ES-I3 (cell line): ENCODE measurements at regions not wholly inside any gene's neighbourhood (a gene's known extent, or its start where the extent isn't known, plus 50 kb on each side); places are given as distances from the start of the nearest gene placed in this dataset.

Source experiments
- H3K36me3 ChIP-seq: 2 replicates; pipeline ENCODE4 v1.6.1; 2013; ENCODE audit warnings: mild to moderate bottlenecking, low read length, control low read depth, moderate library complexity; ENCODE audit not compliant: insufficient read depth
- H3K4me1 ChIP-seq: 2 replicates; pipeline ENCODE4 v1.6.1; 2013; ENCODE audit warnings: mild to moderate bottlenecking, control low read depth, low read length; ENCODE audit not compliant: insufficient read depth
- H3K9ac ChIP-seq: 2 replicates; pipeline ENCODE4 v1.6.1; 2013; ENCODE audit warnings: low read depth, mild to moderate bottlenecking, low read length, moderate library complexity
- H3K9me3 ChIP-seq: 2 replicates; pipeline ENCODE4 v1.6.1; 2013; ENCODE audit warnings: mild to moderate bottlenecking, low read length, moderate library complexity; ENCODE audit not compliant: control insufficient read depth, insufficient read depth

DNA sequence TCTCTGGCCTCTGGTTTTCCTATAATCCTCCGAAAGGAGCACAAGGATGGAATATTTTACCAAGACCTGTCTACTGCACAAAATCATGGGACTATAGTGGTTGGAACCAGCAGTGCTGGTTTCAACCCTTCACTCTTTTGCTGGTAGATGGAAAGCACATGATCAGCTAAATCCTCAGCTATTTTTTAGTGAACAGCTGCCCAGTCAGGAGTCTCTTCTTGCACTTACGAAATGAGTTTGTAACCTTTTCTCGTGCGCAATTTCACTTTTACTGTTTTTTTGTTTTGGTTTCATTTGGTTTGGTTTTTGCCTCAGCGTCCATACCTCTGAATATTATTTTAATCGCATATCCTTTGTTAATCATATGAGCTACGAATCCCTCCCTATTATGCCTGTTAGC lies 418.5 kb upstream of the CPEB2 start:
- no peaks in the 10 kb centered on the region for H3K36me3 ChIP-seq
- H3K9me3 ChIP-seq = no peaks in the 10 kb centered on the region
- no peaks in the 10 kb centered on the region for H3K4me1 ChIP-seq
- H3K9ac ChIP-seq = no peak overlapping the region

- no peaks in the 10 kb centered on the region for H3K36me3 ChIP-seq
- H3K4me1 ChIP-seq = no peaks in the 10 kb centered on the region
- H3K9ac ChIP-seq = no peak overlapping the region
- H3K9me3 ChIP-seq = no peaks in the 10 kb centered on the region
Measured at GRCh38 chr4:14592950-14593349, 409.3 kb upstream of the CPEB2 start.

DNA sequence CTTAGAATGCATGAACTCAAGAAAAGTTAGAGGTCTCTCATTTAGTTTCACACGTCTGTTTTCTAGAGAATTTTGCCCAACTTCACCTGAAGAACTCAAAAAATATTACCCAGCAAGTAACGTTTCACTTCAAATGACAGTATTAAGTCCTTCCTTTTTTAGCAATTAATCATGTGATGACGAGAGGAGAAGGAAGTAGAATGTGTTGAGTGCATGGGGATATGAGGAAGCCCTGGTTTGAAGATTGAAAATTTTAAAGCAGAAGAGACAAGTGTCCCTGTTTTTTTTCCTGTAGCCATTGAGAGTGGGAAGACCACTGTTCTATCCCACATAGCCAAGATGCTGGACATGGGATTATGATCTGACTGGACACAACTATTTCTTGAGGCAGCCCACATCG lies 406.3 kb upstream of the CPEB2 start:
- no peaks in the 10 kb centered on the region for H3K9me3 ChIP-seq
- no peaks in the 10 kb centered on the region for H3K4me1 ChIP-seq
- H3K9ac ChIP-seq = no peak overlapping the region
- H3K36me3 ChIP-seq = no peaks in the 10 kb centered on the region

DNA sequence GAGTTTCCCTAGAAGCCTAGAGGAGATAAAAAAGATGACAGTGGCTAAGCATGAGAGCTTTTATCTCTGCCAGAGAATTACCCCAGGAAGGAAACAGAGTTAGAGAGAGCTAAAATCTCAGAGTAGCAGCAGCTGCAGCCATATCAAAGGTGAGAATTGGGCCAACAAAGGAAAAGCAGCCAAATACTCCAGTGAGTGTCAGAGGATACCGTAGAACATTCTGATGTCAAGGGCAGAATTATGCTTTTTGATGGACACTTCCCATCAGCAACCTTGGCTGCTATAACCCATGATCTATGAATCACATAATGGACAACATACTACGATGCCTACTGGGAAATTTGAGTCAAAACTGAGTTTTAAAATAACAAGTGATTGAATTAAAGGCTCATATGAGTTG lies 405.8 kb upstream of the CPEB2 start:
- no peaks in the 10 kb centered on the region for H3K9me3 ChIP-seq
- H3K36me3 ChIP-seq = no peaks in the 10 kb centered on the region
- no peak overlapping the region for H3K9ac ChIP-seq
- H3K4me1 ChIP-seq = no peaks in the 10 kb centered on the region

GRCh38 chr4:14596904-14597303 lies 405.4 kb upstream of the CPEB2 start:
- Histone ChIP-seq H3K4me1 (no peaks in the 10 kb centered on the region), H3K9ac (no peak overlapping the region), H3K9me3 (no peaks in the 10 kb centered on the region), H3K36me3 (no peaks in the 10 kb centered on the region)

DNA sequence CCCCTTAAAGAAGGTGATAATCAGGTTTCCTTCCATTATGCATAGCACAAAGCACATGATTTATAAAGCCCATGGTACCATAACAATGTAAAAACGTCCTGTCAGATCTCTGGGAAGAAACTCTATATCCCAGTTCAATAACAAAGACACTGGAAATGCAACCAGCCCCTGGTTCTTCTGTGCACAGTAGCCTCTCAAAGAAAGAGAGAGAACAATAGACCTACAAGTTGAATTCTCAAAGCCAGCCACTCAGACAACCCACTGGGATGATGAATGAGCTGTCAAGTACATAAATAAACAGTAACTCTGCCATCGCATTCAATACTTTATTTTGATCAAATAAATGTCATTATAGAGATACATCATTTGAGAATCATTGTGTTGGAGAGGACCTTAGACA lies 400.1 kb upstream of the CPEB2 start:
- Histone ChIP-seq H3K4me1 (no peaks in the 10 kb centered on the region), H3K9me3 (no peaks in the 10 kb centered on the region), H3K36me3 (no peaks in the 10 kb centered on the region), H3K9ac (no peak overlapping the region)

GRCh38 chr4:14607001-14607400 lies 395.3 kb upstream of the CPEB2 start:
- Histone ChIP-seq H3K4me1 (no peaks in the 10 kb centered on the region), H3K36me3 (no peaks in the 10 kb centered on the region)

GRCh38 chr4:14607578-14607977 lies 394.7 kb upstream of the CPEB2 start:
- no peaks in the 10 kb centered on the region for H3K36me3 ChIP-seq
- H3K4me1 ChIP-seq = no peaks in the 10 kb centered on the region
- no peak overlapping the region for H3K9ac ChIP-seq
- no peaks in the 10 kb centered on the region for H3K9me3 ChIP-seq

More at GRCh38 chr4:14607001-14607400, 395.3 kb upstream of the CPEB2 start:
- Histone ChIP-seq H3K9ac (no peak overlapping the region), H3K9me3 (no peaks in the 10 kb centered on the region)

- no peaks in the 10 kb centered on the region for H3K4me1 ChIP-seq
- H3K9me3 ChIP-seq = no peaks in the 10 kb centered on the region
- H3K9ac ChIP-seq = no peak overlapping the region
- no peaks in the 10 kb centered on the region for H3K36me3 ChIP-seq
Measured at GRCh38 chr4:14608630-14609029, 393.7 kb upstream of the CPEB2 start.

GRCh38 chr4:14614840-14615239 lies 387.4 kb upstream of the CPEB2 start:
- no peaks in the 10 kb centered on the region for H3K4me1 ChIP-seq
- no peak overlapping the region for H3K9ac ChIP-seq
- H3K9me3 ChIP-seq = no peaks in the 10 kb centered on the region
- H3K36me3 ChIP-seq = no peaks in the 10 kb centered on the region

DNA sequence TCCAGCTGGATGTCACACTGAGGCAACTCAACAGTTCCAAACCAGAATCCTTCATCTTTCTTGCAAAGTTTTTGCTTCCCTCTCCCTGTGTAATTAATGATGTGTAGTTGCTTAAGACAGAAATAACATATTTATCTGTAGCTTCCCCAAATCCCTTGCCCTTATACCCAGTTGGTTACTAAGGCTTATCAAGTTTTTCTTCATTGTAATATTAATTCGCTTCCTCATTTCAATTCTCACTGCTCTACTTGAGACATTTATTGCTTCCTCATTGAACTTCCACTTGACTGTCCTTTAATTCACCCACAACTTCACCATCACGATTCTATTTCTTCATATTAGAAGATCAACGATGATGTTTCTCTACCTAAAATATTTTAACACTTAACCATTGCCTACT lies 386.6 kb upstream of the CPEB2 start:
- H3K36me3 ChIP-seq = no peaks in the 10 kb centered on the region
- H3K4me1 ChIP-seq = peaks cover 6% of the 10 kb centered on the region; the same call in 1 of the 2 replicates
- no peaks in the 10 kb centered on the region for H3K9me3 ChIP-seq
- no peak overlapping the region for H3K9ac ChIP-seq

DNA sequence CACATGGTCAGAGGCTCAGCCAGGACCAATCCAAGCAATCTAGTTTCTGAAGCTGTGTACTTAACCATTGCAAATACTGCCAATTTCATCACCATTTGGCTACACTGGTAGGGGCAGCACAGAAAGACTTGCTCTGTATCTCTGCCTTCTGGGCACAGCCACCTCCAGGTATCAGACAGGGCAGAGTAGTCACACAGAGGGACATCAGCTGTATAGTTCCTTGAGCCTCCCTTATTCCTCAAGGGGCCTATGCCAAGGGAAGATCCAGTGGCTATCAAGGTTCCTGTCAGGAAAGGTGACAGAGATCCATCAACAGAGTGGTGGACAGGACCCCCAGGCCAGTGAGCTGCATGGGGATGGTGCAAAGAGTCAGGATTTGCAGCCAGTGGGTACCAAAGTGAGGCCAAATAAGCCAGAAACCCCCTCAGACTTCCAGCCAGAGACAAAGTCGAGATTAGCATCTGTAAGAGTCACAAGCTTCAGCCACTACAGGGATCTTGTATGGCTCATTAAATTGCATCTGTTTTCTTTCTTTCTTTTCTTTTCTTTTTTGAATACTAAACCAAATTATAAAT lies 381.6 kb upstream of the CPEB2 start:
- H3K9me3 ChIP-seq = no peaks in the 10 kb centered on the region
- peaks cover 17% of the 10 kb centered on the region; the same call in 1 of the 2 replicates for H3K4me1 ChIP-seq
- no peaks in the 10 kb centered on the region for H3K36me3 ChIP-seq

DNA sequence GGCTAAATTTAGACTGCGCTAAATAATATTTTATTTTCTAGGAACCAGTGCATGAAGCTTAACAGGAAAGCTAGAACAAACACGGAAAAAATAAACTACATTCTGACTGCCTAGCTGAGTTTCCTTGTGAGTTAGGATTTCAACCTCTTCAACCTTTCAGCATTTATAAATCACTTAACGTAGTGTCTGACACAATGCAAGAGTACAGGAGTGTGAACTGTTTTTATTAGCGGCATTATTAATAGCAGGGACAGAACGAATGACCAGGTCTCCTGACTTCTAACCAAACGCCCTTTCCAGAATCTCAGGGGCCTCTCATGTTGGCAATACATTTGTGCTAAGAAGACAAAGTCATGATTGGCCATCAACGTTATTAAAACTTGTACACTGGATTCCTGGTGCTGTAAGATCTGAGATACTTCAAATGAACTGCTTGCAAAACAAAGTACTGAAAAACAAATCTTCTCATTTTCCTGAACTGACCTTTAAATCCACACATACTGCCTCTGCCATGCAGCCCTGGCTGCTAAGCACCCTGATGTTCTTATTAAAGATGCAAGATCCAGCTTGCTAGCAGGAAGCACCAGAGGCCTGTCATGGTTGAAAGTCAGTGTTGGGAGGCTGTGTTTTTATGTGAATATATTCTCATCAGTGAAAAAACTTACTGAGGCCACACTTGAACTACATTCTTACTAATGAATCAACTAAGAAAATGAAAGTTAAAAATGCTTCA lies 380.4 kb upstream of the CPEB2 start:
- peaks cover 17% of the 10 kb centered on the region; the same call in 1 of the 2 replicates for H3K4me1 ChIP-seq
- H3K36me3 ChIP-seq = no peaks in the 10 kb centered on the region
- no peaks in the 10 kb centered on the region for H3K9me3 ChIP-seq
- H3K9ac ChIP-seq = no peak overlapping the region

More for the DNA sequence above, 381.6 kb upstream of the CPEB2 start:
- H3K9ac ChIP-seq = no peak overlapping the region

DNA sequence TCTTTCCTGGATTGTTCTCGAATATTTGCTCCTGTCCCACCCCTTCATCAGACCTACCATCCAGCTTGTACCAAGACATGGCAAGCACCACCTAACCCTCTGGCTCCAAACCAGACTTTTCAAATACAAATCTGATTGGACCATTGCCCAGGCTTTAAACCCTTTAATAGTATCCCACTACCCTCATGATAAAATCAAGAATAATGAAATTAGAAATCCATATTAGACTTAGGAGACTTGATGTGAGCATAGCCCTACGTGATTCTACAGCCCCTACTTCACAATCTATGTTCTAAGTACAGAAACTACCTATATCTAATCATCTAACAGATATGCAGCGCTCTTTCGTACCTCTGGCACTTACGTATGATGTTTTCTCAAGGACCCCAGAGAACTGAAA lies 375.2 kb upstream of the CPEB2 start:
- Histone ChIP-seq H3K9me3 (no peaks in the 10 kb centered on the region), H3K9ac (no peak overlapping the region), H3K4me1 (no peaks in the 10 kb centered on the region; the same call in 1 of the 2 replicates), H3K36me3 (no peaks in the 10 kb centered on the region)

GRCh38 chr4:14631806-14632440 lies 370.4 kb upstream of the CPEB2 start:
- H3K9ac ChIP-seq = no peak overlapping the region
- H3K4me1 ChIP-seq = no peaks in the 10 kb centered on the region
- H3K9me3 ChIP-seq = peaks cover 2% of the 10 kb centered on the region; the same call in 1 of the 2 replicates
- H3K36me3 ChIP-seq = no peaks in the 10 kb centered on the region
